Non-pigmented ciliary epithelial cell (primary cell): ENCODE measurements at regions not wholly inside any gene's neighbourhood (a gene's known extent, or its start where the extent isn't known, plus 50 kb on each side); places are given as distances from the start of the nearest gene placed in this dataset.
A peak's percentile ranks its signal among the peaks of the same experiment; 100 is the strongest.

Experiments used
- DNase-seq: peaks from one replicate; pipeline ENCODE4 v3.0.0-alpha.2; 2010; ENCODE audit warnings: low read depth

DNA sequence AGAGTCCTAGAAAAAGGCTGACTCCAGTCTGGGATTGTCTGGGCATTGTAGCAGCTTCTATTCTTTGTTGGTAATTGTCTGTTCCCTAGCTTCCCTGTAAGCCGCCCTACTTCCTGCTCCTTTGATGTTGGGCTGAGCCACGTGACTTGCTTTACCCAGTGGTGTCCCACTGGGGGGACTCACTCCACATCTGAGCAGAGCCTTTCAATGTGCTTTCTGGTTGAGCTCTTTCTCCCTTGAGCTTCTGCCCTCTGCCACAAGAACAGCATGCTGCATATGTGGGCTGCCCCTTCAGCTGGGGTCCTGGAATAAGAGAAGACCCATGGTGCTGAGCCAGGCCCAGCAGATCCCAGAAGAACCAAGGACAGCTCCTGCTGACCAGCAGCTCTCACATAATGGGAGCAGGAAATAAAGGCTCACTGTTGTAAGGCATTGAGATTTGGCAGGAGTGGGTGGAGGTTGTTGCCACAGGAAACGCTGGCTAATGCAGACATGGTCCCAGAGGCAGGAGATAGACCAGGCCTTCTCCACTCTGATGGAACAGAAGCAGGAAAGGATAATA lies 276.3 kb upstream of the GJB5 start:
- DNase-seq, result no peak

DNA sequence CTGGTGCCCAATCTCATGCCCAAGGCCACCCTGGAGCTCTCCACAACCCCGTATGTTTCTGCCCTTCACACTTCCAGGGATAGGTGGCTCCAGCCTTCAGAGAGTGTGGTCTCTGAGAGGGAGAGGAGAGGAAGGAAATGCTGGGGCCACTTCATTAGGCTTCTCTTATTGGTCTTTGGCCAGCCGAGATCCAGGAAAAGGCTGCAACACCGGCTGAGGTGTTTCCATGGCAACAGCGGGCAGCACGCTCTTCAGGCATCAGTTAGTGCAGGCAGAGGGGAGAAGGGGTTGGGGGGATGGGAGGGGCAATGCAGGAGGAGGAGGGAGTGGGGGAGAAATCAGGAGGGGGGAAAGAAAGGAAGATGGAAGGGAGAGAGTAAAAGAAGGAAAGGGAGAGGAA lies 275.1 kb upstream of the GJB5 start:
- DNase-seq, result no peak

DNA sequence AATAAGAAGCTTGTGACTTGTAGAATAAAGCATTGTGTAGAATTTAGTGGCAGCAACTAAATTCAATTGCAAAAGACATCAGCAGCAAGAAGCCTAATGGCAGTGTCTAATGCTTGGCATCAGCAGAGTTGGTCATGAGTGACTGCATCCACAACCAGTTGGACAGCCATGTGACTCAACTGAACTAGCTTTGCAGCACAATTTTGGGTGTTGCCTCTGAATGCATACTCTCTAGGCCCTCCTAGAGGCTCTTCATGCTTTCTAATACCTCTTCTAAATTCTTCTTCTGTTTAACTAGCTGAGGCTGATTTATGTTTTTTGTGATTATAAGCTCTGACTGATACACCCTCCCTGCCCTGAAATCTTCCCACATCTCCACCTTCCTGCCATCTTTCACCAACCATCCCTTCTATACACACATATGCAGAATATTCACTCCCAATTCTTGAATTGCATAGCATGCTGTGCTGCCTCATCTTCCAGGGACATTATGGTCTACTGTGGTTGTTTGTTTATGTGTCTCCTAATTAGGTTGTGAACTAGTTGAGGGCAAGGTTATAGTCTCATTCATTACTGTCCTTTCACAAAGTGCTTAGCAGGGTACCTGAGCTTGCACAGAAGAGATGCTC lies 266.7 kb upstream of the GJB5 start:
- no peak for DNase-seq

DNA sequence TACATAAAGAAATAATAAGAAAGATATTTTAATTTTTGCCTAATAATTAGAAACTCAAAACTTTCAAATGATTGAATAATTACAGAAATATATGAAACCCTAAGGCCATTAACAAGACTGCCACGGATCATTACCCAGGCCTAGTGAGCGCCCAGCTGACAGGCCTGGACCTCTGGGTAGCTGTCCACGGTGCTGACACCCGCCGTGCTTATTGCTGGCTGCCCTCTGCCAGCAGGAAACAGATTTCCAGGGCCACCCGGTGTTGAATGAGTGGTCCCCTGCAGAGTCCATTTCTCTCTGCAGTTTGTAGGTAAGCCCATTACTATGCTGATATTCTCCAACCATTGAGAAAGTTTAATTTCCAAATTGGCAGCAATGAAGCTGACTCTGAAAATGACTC lies 254.4 kb upstream of the GJB5 start:
- no peak for DNase-seq

DNA sequence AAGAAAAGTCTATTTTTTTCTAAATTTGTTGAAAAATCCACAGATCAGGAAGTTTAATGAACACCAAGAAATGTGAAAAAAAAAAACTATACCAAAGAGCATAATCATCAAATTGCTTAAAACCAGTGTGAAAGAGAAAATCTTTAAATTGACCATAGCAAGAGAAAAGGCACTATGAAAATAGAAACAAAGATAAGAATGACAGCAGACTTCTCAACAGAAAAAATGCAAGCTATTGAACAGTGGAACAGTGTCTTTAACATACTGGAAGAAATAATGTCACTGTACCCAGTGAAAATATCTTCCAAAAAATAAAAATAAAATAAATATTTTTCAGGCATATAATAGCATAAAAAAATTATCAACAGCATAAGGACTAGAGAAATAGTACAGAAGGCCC lies 243.0 kb upstream of the GJB5 start:
- no peak for DNase-seq

DNA sequence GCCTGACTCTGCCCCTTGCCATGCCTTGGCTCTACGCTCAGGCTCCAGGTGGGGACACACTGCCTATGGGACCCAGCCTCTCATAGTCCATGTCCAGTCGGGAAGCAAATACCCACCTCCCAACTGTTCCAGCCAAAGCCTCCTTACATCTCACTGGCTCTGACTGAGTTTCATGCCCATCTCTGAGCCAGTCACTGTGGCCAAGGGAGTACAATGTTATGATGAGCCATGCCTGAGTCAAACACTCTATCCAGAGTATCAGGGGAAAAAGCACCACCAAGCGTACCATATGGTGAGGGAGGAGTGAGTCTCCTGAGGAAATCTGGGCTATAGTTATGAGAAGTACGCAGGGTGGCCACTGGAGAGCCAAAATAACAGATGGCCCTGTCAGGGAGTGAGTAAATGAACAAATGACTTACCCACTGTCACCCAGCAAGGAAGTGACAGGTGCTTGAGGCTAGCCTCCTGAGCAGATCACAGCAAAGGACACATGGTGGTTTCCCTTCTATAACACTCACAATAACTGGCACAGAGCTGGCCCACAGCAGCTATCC lies 236.6 kb upstream of the GJB5 start:
- DNase-seq, result no peak

DNA sequence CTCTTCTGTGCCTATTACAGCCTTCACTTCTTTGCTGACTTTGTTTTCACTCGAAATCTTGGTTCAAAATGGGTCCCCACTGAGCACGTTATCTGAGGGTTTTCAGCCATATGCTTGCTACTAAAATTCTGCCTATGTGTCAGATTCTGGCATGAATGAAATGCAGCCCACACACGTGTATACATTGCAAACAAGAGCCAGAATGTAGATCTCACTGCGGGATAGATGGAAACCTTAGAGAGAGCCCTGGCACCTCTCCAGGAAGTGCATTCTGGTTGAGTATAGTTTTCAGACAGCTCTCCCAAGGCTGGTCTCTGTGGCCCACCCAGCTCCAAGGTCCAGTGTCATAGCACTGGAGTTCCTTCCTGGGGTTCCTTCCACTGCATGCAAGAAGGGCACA lies 234.7 kb upstream of the GJB5 start:
- DNase-seq, result no peak

DNA sequence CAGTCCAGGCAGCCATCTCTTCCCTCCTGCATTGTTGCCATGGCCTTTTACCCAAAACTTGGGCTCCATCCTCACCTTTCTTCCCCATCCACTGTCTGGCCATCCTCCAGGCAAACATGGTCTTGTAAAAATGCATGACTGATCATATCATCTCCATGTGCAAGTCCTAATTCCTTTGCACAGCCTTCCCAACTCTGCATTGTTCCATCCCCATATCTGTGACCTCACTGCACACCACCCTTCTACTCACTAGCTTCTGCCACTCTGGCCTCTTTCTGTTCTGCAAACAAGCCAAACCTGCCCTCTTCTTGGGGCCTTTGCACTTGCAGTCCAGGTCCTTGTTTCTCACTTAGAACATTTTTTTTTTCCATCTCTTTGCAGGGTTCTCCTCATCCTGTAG lies 230.1 kb upstream of the GJB5 start:
- no peak for DNase-seq

DNA sequence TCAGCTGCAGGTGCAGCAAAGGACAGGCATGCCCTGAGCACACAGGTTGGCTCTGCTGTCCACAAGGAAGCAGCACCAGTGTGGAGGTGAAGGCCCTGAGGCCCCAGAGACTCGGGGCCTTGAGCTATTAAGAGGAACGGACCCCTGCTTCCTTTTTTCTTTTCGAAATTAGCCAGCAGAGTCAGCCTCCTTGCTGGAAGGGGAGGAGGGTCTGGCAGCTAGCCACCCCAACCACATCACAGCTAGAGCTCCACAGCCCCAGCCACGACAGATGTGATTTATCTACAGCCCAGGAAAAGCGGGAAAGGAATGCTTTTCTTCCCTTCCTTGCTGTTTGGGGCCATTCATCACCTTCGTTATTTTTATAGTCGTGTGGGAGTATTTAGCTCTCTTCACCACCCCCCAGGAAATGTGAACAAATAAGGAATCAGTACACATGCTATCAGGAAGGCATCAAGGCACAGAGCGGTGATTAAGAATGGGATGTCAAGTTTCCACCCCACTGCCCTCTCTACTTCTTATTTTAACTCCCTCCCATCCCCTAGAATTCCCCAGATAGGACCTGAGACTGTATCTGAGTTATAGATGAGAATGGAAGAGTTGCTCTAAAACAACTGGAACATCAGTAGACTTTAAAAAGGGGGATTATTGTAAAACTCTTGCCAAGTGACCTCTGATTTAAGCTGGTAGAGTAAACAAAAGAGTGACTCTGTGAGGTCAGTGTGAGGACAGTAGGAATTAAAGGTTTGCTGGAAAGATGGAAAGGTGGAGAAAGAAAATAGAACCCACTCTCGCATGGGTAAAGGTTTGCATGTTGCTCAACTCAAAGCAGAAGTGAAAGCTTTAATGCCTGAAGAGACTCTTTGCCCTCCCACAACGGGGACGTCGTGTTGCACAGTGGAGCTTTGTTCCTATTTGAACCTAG lies 224.7 kb upstream of the GJB5 start:
- no peak for DNase-seq

DNA sequence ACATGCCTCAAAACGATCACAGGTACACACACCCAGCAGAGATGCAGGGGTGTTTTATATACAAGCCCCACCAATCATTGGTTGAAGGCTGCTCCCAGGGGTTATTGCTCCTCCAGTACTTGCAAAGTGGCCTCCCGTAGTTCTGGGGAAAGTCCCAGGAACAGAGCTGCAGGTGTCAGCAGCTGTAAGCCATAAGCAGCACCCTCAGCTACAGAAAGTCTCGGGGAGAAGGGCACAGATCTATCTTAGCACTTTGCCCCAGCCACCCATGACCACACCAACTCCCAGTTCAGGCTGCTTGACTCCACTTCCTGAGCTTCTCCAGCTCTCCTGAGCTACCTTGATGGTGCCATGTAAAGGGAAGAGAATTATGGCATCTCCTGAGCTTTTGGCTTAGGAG lies 222.7 kb upstream of the GJB5 start:
- DNase-seq, result no peak

DNA sequence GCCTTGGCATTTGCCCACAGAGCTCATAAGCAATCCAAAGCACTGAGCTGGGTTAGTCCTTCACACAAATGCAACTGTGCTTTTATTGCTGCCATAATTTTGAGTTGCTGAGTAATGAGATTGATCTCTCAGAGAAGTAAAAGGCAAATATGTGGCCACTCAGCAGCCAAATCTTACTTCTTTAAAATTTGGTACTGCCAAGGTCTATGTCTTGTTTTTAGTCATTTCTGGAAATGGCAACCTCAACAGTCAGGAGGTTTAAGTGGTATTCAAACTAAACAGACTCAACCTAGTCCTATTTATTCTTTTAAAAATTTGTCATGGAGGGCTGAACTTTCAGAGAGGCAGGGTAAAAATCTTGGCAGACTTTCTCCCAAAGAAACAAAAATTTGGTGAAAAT lies 216.4 kb upstream of the GJB5 start:
- DNase-seq, result no peak

DNA sequence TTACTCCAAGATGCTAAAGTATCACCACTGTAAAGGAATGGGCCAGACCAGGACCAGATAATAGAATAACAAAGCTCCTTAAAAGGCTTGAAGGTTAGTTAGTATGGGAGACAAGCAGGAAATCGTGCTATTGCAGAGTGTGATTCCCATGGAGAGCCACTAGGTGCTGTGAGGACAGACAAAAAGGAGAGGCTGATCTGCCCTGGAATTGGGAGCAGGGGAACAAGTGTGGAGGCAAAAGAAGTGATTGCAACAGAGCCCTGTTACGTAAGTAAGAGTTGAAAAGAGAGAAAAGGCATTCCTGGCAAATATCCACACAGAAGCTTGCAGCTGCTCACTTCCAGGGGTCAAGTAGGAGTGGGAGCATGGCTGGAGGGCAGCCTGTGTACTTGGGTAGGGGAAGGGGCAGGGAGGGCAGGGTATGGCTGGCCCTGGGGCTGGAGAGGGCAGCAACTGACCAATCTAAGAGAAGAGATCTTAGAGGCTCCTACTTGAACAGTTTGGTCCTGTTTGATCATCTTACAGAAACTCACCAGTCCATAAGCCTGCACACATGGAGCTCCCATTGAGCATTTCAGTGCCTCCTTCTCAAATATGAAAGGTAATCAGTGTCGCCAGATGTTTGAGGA lies 207.7 kb upstream of the GJB5 start:
- no peak for DNase-seq

DNA sequence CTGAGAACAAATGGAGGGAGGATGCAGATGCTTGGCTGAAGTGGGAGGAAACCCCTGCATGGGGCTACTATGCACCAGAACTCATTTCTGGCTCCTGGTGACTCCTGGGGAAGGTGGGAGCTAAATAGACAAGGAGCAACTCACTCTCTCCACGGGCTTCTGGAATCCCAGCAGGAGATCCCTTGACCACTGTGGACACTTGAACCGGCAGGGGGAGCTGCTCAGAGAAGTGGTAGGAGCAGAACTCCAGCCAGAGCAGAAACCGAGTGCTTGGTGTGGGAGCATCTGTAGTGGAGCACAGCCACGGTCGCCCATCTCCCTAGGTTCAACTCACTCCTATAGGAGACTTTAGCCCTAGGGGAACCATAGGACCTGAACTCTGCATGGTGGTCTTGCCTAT lies 205.6 kb upstream of the GJB5 start:
- DNase-seq, result no peak

DNA sequence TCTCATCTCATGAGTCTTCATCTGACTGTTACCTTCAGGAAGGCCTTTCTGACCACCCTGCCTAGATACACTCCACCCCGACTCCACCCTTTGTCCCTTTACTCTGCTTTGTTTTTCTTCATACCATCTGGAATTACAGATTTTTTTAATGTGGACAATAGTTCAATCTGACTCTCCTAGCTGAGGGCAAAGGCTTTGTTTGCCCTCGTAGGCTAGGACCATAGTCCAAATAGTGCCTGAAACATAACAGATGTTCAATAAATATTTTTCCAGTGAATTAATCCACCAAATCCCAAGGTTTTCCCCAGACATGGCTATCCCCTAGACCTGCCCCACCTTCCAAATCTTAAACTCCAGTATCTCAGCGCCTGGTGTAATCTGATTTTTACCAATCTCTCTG lies 176.5 kb upstream of the GJB5 start:
- DNase-seq, result no peak

DNA sequence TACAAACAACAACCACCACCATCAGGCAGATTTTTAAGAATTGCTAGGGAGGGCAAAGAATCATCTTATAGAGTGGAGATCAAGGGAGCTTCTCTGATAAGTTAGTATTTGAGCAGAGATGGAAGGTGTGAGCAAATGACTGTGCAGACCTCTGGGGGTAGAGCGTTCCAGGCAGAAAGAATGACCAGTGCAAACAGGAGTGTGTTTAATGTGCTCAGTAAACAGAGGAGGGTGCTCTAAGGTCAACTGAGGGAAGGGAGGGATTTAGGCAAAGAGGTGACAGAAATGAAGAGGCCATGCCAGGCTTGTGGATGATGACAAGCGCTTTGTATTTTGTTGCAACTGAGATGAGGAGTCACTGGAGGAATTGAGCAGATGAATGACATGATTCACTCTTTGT lies 172.5 kb upstream of the GJB5 start:
- no peak for DNase-seq

DNA sequence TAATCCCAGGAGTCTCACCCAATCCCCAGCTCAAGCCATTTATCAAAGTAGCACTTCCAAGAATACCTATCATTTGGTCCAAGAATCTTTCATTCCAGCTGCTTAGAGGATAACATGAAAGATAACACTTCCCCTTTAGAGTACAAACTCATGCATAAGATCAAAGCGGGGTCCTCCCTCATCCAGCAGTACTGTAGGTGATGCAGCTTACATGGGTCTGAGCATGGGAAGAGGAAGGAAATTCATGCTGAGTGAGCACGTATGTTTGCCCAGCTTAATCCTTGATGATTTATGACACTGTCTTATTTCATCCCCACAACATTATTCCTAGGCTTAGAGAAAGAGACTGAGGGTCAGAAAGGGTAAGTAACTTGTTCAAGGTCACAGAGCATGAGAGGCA lies 167.1 kb upstream of the GJB5 start:
- DNase-seq, result no peak

DNA sequence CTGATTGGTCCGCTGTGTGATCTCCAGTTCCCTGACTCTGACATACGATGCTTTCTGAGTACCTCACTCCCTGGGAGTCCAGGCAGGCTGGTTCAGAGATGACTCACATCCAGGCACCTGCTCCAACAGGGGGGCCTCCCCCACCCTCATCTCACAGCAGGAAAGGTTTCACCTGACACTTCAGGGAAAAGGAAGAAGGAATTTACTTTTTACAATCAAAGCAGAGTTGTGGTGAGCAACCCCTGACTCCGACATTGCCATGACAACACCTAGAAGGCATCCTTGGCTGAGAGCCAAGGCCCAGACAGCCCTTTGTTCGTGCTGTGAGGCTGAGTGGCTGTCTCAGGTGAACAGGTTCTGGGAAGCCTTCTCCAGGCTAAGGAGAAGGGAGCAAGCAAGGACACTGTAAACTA lies 164.6 kb upstream of the GJB5 start:
- DNase-seq, result no peak

DNA sequence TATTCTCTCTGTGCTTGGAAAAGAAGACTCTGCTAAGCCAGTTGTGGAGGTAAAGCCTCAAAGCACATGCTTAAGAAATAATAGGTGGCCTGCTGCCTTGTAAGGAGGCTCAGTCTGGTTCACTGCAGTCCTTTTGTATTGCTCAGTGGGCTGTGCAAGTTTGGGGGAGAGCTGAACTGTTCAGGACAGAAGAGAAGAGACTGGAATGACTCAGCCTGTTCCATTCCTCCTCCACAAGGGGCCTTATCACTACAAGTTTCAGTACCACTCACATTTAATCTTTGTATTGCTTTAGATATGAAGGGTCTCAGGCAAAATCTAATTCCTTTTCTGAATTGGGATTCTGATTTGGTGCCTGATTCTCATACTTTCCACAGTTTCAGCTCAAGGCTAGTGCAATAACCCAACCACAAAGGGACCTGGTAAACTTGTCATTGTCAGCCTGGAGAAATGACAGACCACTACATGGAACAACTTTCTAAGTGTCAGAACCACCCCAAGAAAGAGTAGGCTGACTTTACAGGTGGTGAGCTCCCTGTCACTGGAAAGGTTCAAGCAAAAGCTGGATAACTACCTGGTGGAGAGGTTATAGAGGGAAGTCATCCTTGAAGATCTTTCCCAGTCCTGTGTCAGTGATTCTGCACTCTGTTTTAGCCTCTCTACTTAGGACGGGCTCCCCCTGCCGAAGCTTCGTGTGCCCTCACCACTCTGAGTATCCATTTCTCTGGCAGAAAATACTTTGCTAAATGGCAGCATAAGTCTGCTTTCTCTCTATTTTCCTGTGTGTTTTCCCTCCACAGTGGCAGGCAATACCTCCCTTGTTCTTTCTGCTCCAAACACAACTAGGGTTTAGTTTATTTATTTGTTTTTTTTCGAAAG lies 162.9 kb upstream of the GJB5 start:
- no peak for DNase-seq

DNA sequence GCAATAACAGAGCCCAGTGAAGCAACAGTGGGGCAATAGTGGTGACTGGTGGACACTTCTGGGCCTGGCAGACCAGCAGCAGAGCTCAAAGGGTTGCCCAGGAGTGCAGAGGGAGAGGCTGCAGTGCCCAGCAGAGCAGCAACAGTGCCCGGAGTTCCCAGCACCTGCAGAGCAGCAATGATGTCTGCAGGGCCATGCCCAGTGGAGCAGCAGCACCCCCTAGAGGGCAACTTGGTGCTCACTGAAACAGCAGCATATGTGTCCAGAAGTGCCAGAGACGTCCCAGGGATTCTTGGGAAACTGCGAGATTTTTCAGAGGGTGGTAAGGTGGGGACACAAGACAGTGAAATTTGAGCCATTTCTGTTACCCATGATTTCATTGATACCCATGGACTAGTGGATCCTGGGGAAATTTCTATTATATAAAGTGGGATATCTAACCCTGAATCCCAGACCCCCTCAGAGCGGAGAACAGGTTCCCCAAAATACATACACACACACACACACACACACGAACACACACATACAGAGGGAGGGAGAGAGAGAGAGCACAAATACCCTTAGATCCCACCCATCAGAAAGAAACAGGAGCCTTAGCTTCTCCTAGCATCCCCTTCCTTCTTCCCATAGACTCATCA lies 156.9 kb upstream of the GJB5 start:
- DNase-seq, result peak; percentile 4

DNA sequence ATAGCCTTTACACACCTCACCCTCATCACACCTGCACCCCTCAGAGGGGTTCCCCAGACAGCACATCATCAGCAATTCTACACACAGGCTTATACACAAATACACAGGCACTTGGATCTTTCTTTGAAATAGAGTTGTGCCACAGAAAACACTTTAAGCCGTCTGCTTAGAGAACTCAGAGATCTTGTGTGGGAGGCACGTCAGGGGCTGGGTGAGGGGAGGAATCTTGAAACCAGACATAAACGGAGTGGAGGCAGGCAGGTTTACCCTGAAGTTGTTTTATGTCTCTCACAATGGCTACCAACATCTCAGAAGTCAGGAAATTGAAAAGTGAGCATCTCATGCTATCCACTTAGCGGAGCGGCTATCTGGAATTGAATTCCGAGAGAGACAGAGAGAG lies 151.9 kb upstream of the GJB5 start:
- DNase-seq, result no peak

DNA sequence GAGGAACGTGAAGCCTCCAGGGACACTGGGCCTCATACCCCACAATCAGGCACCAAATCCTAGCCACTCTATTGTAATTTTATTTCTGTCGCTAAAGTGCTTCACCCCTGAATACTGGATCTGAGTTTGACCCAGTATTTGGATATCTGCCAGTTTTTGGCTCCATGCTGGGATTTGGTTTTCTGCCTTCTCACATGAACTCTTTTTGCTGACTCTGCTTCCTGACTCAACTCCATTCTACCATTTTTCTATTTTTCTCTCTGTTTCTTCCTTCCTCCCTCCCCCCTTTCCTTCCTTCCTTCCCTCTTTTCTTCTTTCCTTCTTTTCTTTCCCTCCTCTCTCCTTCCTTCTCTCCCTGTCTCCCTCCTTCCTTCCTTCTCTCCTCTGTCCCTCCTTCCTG lies 151.3 kb upstream of the GJB5 start:
- no peak for DNase-seq
